RWPE1 (cell line): ENCODE measurements at regions not wholly inside any gene's neighbourhood (a gene's known extent, or its start where the extent isn't known, plus 50 kb on each side); places are given as distances from the start of the nearest gene placed in this dataset.

Source experiments
- CTCF ChIA-PET: fragments of 350-600 bp; sonication (Branson Sonifier 250); formaldehyde crosslinking; extraction: SDS; loops from one replicate; lab custom pipeline; 2021; lab: Yijun Ruan, JAX
- POLR2A ChIA-PET: fragments of 400-600 bp; formaldehyde crosslinking; extraction: SDS; loops from one replicate; lab custom pipeline; 2020; ENCODE audit warnings: antibody characterized with exemption; ENCODE audit not compliant: low non-redundant PET; lab: Yijun Ruan, JAX
- DNase-seq: peaks from one replicate; pipeline ENCODE4 v3.0.0; 2012; ENCODE audit warnings: low spot score
- H3K27ac ChIP-seq: fragments of 450-650 bp; 2 replicates; pipeline ENCODE4 v1.5.1; 2017
- CTCF ChIP-seq: fragments of 450-650 bp; conservative IDR thresholded peaks from 2 replicates; pipeline ENCODE4 v1.5.1; 2017; ENCODE audit warnings: low read depth, mild to moderate bottlenecking

DNA sequence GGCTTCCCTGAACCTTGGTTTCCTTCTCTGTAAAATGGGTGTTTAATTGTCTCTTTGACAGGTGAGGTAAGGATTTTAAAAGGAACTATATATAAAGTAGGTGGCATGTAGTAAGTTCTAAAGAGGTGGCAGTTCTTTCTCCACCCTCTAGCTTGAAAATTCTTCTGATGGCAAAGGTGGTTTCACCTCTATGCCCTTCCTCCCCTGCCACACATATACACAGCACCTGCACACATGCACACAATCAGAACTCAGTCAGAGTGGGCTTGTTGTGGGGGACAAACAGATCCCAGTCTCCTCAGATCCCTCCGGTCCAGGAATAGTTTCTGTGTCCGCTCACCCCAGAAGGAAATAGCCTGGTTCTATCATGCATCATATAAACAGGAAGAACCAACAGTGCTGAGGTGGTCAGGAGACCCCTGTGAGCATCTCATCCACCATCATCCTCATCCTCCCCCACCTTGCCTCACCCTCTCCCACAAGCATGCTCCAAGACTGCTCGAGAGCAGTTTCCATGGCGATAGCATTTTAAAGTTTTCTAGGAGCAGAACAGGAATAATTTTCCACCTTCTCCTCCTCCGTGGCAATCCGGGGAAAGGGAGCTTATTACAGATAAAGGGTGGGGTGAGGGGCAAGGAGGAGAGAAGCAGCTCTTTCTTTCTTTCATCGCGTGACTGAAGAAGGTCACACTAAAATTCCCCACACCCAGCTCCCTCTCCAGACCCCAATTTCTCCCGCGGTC, 123.6 kb downstream of the CHST1 start:
- ChIA-PET POLR2A (no interaction called here), CTCF (no interaction called here)
- TF ChIP-seq CTCF = no peak
- DNase-seq = no peak
- H3K27ac ChIP-seq = no peak overlapping the region

DNA sequence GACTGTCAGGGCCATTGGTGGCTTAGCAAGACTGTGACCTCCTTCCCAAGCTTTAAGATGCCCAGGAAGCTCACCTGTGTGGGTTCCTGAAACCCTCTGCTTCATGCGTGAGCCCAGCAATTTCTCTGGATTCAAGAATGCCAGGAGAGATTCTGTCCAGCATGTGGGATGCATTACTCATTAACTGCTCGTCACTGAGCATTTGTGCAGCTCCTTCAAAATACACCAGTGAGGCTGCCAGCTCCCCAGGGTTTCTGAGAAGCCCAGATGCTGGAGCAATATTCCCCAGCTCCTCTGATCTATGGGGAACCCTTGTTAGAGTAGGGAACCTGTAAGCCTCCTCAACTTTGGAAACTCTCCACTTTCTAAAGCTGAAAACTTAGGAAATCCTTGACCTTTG, 126.5 kb downstream of the CHST1 start:
- POLR2A ChIA-PET = no interaction called here
- no peak overlapping the region for H3K27ac ChIP-seq
- DNase-seq = no peak
- no peak for TF ChIP-seq CTCF
- CTCF ChIA-PET = interaction anchor here (0.6 kb wide), 1 partner anchor 233 kb away, joined by 3 read pairs; no protein-coding TSS in a partner anchor

DNA sequence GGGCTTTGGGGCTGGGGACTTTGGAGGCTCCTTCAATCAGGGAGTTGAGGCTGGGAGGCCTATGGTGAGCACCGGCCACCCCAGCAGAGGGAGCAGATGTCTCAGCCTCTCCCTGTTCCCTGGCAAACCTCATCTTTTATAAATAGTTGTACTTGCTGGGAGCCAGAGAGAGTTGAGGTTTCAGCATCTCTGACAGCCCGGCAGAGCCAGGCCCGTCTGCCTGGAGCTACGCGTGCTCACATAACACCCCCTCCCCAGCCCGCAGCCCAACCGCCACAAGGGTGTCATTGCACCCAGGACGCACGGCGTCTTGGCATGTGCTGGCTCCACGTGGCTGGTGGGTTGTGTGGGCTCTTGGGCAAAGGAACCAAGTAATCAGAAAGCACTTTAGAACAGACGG, 127.1 kb downstream of the CHST1 start:
- POLR2A ChIA-PET = no interaction called here
- no peak for DNase-seq
- no peak overlapping the region for H3K27ac ChIP-seq
- CTCF ChIA-PET = no interaction called here
- no peak for TF ChIP-seq CTCF

DNA sequence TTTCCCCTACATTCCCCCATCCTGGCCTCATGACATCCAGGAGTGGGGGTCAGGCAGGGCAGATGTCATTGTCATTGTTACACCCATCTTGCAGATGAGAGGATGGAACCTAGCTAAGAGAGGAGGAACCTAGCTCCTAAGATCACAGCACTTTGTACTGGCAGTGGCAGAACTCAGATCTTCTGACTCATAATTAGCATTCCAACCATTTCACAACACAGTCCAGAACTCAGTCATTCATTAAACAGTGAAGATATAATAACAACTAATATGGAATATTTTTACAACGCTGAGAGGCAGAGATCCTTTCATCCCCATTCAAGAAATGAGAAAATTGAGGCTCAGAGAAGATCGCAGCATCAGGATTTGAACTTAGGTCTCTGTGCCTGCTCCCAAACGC, 127.8 kb downstream of the CHST1 start:
- no peak overlapping the region for H3K27ac ChIP-seq
- TF ChIP-seq CTCF = no peak
- POLR2A ChIA-PET = no interaction called here
- peak; percentile 12 for DNase-seq
- CTCF ChIA-PET = interaction anchor here (0.5 kb wide), 1 partner anchor 127 kb away, joined by 3 read pairs; no protein-coding TSS in a partner anchor

GRCh38 chr11:45535033-45535432, 130.4 kb downstream of the CHST1 start:
- TF ChIP-seq CTCF = no peak
- POLR2A ChIA-PET = no interaction called here
- no peak for DNase-seq
- no peak overlapping the region for H3K27ac ChIP-seq
- CTCF ChIA-PET = no interaction called here

DNA sequence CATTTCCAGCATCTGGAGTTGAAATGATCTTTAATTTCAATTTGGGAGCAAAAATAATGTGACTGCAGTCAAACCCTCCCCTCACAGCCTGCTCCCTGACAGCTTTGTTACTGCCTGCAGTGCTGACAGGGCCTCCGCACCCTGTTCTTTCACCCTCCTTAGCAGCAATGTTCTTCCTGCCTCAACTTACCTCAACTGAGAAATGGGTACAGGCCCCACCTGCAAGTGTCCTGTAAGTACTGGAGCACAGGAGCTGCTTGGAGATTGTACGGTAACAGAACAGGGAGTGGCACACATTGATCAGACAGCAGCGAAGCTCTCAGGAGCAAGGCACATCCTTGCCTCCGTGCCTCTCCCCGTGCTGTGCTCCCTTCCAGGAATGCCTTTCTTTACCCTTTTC, 131.3 kb downstream of the CHST1 start:
- ChIA-PET POLR2A (no interaction called here), CTCF (no interaction called here)
- no peak overlapping the region for H3K27ac ChIP-seq
- DNase-seq = no peak
- no peak for TF ChIP-seq CTCF
